GM12878 (cell line): ENCODE measurements at regions not wholly inside any gene's neighbourhood (a gene's known extent, or its start where the extent isn't known, plus 50 kb on each side); places are given as distances from the start of the nearest gene placed in this dataset.

Experiments
- RAD21 ChIP-seq: IDR thresholded peaks from 2 replicates; pipeline ENCODE4 v1.6.1; 2011; ENCODE audit warnings: mild to moderate bottlenecking, low read depth, low read length, moderate library complexity; ENCODE audit not compliant: insufficient read depth
- RCOR1 ChIP-seq: conservative IDR thresholded peaks from 2 replicates; pipeline ENCODE4 v1.6.1; 2012; ENCODE audit warnings: low read depth, low read length, improper control_type of control experiment
- SREBF1 ChIP-seq: IDR thresholded peaks from 2 replicates; pipeline ENCODE4 v1.6.1; 2012; ENCODE audit warnings: mild to moderate bottlenecking, low read length
- TCF12 ChIP-seq: IDR thresholded peaks from 2 replicates; pipeline ENCODE4 v1.6.1; 2011; ENCODE audit warnings: low read depth, mild to moderate bottlenecking, low read length
- TF ChIP-seq, protein P1 (sequence below): fragments of 450-650 bp; IDR thresholded peaks from 2 replicates; pipeline ENCODE4 v1.6.1; 2016; ENCODE audit warnings: mild to moderate bottlenecking
- TF ChIP-seq, protein P2 (sequence below): fragments of 450-650 bp; IDR thresholded peaks from 2 replicates; pipeline ENCODE4 v1.6.1; 2018; ENCODE audit warnings: mild to moderate bottlenecking, low read depth, moderate library complexity; ENCODE audit not compliant: partially characterized antibody
- TF ChIP-seq, protein P3 (sequence below): IDR thresholded peaks from 2 replicates; pipeline ENCODE4 v1.6.1; 2012; ENCODE audit warnings: low read length, inconsistent platforms
- TF ChIP-seq, protein P4 (sequence below): fragments of 450-650 bp; formaldehyde crosslinking; IDR thresholded peaks from 2 replicates; pipeline ENCODE4 v1.4.0; 2022; ENCODE audit warnings: mild to moderate bottlenecking, moderate library complexity
- TF ChIP-seq, protein P5 (sequence below): fragments of 150-350 bp; IDR thresholded peaks from 2 replicates; pipeline ENCODE4 v1.6.1; 2014; ENCODE audit warnings: mild to moderate bottlenecking, low read depth, low read length

DNA sequence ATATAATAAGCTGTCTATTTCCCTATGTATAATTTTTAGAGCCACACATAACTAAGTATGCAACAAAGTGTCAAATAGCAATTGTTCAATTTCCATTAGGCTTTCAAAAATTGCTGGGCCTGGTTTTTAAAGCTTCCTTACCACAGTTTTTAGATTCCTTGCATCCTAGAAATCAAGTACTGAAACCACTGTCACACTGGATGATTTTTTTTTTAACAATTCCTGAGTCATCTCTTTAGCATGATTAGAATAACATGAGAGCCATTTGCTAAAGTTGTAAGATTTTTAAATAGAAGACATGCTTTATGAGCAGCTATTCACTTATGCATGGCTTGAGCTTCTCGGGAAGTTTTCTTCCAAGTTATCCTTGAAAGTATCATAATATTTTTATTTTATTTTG, 319.5 kb upstream of the NXPH2 start (continued):
- TF ChIP-seq, protein P1, sequence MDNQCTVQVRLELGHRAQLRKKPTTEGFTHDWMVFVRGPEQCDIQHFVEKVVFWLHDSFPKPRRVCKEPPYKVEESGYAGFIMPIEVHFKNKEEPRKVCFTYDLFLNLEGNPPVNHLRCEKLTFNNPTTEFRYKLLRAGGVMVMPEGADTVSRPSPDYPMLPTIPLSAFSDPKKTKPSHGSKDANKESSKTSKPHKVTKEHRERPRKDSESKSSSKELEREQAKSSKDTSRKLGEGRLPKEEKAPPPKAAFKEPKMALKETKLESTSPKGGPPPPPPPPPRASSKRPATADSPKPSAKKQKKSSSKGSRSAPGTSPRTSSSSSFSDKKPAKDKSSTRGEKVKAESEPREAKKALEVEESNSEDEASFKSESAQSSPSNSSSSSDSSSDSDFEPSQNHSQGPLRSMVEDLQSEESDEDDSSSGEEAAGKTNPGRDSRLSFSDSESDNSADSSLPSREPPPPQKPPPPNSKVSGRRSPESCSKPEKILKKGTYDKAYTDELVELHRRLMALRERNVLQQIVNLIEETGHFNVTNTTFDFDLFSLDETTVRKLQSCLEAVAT = no peak
- TF ChIP-seq, protein P2, sequence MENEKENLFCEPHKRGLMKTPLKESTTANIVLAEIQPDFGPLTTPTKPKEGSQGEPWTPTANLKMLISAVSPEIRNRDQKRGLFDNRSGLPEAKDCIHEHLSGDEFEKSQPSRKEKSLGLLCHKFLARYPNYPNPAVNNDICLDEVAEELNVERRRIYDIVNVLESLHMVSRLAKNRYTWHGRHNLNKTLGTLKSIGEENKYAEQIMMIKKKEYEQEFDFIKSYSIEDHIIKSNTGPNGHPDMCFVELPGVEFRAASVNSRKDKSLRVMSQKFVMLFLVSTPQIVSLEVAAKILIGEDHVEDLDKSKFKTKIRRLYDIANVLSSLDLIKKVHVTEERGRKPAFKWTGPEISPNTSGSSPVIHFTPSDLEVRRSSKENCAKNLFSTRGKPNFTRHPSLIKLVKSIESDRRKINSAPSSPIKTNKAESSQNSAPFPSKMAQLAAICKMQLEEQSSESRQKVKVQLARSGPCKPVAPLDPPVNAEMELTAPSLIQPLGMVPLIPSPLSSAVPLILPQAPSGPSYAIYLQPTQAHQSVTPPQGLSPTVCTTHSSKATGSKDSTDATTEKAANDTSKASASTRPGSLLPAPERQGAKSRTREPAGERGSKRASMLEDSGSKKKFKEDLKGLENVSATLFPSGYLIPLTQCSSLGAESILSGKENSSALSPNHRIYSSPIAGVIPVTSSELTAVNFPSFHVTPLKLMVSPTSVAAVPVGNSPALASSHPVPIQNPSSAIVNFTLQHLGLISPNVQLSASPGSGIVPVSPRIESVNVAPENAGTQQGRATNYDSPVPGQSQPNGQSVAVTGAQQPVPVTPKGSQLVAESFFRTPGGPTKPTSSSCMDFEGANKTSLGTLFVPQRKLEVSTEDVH = no peak
- TF ChIP-seq, protein P3, sequence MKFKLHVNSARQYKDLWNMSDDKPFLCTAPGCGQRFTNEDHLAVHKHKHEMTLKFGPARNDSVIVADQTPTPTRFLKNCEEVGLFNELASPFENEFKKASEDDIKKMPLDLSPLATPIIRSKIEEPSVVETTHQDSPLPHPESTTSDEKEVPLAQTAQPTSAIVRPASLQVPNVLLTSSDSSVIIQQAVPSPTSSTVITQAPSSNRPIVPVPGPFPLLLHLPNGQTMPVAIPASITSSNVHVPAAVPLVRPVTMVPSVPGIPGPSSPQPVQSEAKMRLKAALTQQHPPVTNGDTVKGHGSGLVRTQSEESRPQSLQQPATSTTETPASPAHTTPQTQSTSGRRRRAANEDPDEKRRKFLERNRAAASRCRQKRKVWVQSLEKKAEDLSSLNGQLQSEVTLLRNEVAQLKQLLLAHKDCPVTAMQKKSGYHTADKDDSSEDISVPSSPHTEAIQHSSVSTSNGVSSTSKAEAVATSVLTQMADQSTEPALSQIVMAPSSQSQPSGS = no peak
- TF ChIP-seq, protein P4, sequence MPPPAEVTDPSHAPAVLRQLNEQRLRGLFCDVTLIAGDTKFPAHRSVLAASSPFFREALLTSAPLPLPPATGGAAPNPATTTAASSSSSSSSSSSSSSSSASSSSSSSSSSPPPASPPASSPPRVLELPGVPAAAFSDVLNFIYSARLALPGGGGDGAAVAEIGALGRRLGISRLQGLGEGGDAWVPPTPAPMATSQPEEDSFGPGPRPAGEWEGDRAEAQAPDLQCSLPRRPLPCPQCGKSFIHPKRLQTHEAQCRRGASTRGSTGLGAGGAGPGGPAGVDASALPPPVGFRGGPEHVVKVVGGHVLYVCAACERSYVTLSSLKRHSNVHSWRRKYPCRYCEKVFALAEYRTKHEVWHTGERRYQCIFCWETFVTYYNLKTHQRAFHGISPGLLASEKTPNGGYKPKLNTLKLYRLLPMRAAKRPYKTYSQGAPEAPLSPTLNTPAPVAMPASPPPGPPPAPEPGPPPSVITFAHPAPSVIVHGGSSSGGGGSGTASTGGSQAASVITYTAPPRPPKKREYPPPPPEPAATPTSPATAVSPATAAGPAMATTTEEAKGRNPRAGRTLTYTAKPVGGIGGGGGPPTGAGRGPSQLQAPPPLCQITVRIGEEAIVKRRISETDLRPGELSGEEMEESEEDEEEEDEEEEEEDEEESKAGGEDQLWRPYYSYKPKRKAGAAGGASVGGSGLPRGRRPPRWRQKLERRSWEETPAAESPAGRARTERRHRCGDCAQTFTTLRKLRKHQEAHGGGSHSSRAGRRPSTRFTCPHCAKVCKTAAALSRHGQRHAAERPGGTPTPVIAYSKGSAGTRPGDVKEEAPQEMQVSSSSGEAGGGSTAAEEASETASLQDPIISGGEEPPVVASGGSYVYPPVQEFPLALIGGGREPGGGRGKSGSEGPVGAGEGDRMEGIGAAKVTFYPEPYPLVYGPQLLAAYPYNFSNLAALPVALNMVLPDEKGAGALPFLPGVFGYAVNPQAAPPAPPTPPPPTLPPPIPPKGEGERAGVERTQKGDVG (CRISPR knock-in tag) = no peak
- TF ChIP-seq RAD21 (no peak), RCOR1 (no peak), SREBF1 (no peak), TCF12 (no peak)
- TF ChIP-seq, protein P5, sequence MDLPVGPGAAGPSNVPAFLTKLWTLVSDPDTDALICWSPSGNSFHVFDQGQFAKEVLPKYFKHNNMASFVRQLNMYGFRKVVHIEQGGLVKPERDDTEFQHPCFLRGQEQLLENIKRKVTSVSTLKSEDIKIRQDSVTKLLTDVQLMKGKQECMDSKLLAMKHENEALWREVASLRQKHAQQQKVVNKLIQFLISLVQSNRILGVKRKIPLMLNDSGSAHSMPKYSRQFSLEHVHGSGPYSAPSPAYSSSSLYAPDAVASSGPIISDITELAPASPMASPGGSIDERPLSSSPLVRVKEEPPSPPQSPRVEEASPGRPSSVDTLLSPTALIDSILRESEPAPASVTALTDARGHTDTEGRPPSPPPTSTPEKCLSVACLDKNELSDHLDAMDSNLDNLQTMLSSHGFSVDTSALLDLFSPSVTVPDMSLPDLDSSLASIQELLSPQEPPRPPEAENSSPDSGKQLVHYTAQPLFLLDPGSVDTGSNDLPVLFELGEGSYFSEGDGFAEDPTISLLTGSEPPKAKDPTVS = no peak
- TF ChIP-seq, all 136 proteins: peak for 0
